ENCODE measurements at regions not wholly inside any gene's neighbourhood (a gene's known extent, or its start where the extent isn't known, plus 50 kb on each side); places are given as distances from the start of the nearest gene placed in this dataset.

DNA sequence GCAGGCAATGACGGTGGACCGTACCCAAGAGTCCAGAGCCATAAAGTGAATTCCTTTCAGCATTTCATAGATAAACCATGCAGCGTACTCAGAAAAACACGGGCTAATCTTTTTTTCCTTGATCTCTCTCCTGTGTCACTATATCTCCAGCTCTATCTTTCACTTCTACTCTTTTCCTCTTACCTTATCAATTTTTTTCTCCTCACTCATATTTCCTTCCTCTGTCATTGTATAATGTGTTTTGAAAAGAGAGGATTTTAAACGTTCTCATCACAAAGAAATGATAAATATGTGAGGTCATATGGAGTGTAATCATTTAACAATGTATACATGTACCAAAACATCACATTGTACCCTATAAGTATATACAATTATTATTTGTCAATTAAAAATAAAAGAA, 176.5 kb downstream of the CPE start:
- Histone ChIP-seq H3K27ac (ENCODE audit: low read depth in 1 of 2, low read length in 2 of 2) (no peak overlapping the region), H3K9ac (ENCODE audit: low read depth in 1 of 2, low read length in 2 of 2) (no peak overlapping the region), H3K9me3 (ENCODE audit: control insufficient read depth in 4 of 4, low read length in 3 of 4) (no peaks in the 10 kb centered on the region), H3K4me1 (ENCODE audit: control insufficient read depth in 4 of 4, insufficient read depth in 4 of 4, low read length in 3 of 4) (no peaks in the 10 kb centered on the region), H3K27me3 (ENCODE audit: control insufficient read depth in 4 of 4, insufficient read depth in 4 of 4, low read length in 3 of 4) (no peaks in the 10 kb centered on the region), H3K4me3 (ENCODE audit: low read depth in 1 of 3, low read length in 3 of 3) (no peak overlapping the region), H3K36me3 (ENCODE audit: control insufficient read depth in 4 of 4, insufficient read depth in 3 of 4, low read depth in 1 of 4, low read length in 3 of 4) (no peaks in the 10 kb centered on the region)
- TF ChIP-seq NR2F2 (IDR thresholded peaks at IDR 0.05) (no peak), HNF4G (IDR thresholded peaks at IDR 0.05) (no peak)
- DNase-seq (ENCODE audit: low spot score): no peak
- 71% methylated on average over 5 of the region's 5 CpGs for WGBS

DNA sequence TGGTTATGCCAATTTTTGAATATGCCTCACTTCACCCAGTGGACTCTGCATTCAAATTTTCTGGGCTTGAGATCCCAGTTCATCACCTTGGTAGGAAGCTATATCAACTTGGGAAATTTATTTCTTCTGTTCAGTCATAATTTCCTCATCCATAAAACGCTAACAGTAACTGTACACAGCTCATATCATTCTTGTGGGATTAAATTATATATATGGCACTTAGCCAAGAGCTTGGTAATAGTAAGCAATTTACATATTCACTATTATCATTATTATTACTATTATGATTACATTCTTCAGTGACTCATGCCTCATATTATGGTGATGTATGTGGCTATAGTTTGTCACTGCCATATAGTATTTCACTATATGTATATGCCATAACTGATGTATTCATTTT, 177.6 kb downstream of the CPE start:
- no peak for DNase-seq (ENCODE audit: low spot score)
- Histone ChIP-seq H3K9me3 (ENCODE audit: control insufficient read depth in 4 of 4, low read length in 3 of 4) (no peaks in the 10 kb centered on the region), H3K9ac (ENCODE audit: low read depth in 1 of 2, low read length in 2 of 2) (no peak overlapping the region), H3K27me3 (ENCODE audit: control insufficient read depth in 4 of 4, insufficient read depth in 4 of 4, low read length in 3 of 4) (no peaks in the 10 kb centered on the region), H3K27ac (ENCODE audit: low read depth in 1 of 2, low read length in 2 of 2) (no peak overlapping the region), H3K36me3 (ENCODE audit: control insufficient read depth in 4 of 4, insufficient read depth in 3 of 4, low read depth in 1 of 4, low read length in 3 of 4) (no peaks in the 10 kb centered on the region), H3K4me3 (ENCODE audit: low read depth in 1 of 3, low read length in 3 of 3) (no peak overlapping the region), H3K4me1 (ENCODE audit: control insufficient read depth in 4 of 4, insufficient read depth in 4 of 4, low read length in 3 of 4) (no peaks in the 10 kb centered on the region)
- 73% methylated on average over 1 of the region's 1 CpG for WGBS
- TF ChIP-seq FOXA2 (IDR thresholded peaks at IDR 0.05) (no peak), GABPA (IDR thresholded peaks at IDR 0.05 in 1 of 2, conservative IDR thresholded peaks at IDR 0.05 in 1 of 2) (no peak), RAD21 (IDR thresholded peaks at IDR 0.05) (no peak), HNF4G (IDR thresholded peaks at IDR 0.05) (no peak), RXRA (IDR thresholded peaks at IDR 0.05) (no peak), YY1 (IDR thresholded peaks at IDR 0.05) (no peak), NR2F2 (IDR thresholded peaks at IDR 0.05) (no peak)
- TF ChIP-seq, protein P1, sequence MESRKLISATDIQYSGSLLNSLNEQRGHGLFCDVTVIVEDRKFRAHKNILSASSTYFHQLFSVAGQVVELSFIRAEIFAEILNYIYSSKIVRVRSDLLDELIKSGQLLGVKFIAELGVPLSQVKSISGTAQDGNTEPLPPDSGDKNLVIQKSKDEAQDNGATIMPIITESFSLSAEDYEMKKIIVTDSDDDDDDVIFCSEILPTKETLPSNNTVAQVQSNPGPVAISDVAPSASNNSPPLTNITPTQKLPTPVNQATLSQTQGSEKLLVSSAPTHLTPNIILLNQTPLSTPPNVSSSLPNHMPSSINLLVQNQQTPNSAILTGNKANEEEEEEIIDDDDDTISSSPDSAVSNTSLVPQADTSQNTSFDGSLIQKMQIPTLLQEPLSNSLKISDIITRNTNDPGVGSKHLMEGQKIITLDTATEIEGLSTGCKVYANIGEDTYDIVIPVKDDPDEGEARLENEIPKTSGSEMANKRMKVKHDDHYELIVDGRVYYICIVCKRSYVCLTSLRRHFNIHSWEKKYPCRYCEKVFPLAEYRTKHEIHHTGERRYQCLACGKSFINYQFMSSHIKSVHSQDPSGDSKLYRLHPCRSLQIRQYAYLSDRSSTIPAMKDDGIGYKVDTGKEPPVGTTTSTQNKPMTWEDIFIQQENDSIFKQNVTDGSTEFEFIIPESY (IDR thresholded peaks at IDR 0.05): no peak

DNA sequence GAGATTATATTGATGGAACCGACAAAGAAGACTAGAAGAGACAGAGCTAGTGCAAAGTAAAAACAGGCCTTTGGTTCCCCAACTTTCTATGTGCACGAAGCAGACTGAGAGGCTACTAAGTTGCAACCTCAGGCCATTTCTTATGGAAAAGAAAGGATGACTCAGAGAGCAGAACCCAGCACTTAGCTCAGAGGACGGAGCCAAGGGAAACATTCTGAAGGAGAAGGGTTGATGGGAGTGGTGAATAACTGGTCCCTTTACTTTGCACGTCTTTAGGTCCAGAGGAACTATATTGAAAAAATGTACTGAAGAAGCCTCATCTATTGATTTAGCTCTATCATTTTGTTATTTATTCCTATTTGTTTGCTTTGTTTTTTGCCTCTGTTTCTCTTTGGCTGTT, 182.1 kb downstream of the CPE start:
- Histone ChIP-seq H3K36me3 (ENCODE audit: control insufficient read depth in 4 of 4, insufficient read depth in 3 of 4, low read depth in 1 of 4, low read length in 3 of 4) (no peaks in the 10 kb centered on the region), H3K9me3 (ENCODE audit: control insufficient read depth in 4 of 4, low read length in 3 of 4) (no peaks in the 10 kb centered on the region), H3K27me3 (ENCODE audit: control insufficient read depth in 4 of 4, insufficient read depth in 4 of 4, low read length in 3 of 4) (no peaks in the 10 kb centered on the region), H3K9ac (ENCODE audit: low read depth in 1 of 2, low read length in 2 of 2) (no peak overlapping the region), H3K4me1 (ENCODE audit: control insufficient read depth in 4 of 4, insufficient read depth in 4 of 4, low read length in 3 of 4) (no peaks in the 10 kb centered on the region), H3K4me3 (ENCODE audit: low read depth in 1 of 3, low read length in 3 of 3) (no peak overlapping the region), H3K27ac (ENCODE audit: low read depth in 1 of 2, low read length in 2 of 2) (no peak overlapping the region)
- no peak for DNase-seq (ENCODE audit: low spot score)
- WGBS: 87% methylated on average over 4 of the region's 4 CpGs
- no peak for TF ChIP-seq RXRA (IDR thresholded peaks at IDR 0.05)
- TF ChIP-seq, protein P2, sequence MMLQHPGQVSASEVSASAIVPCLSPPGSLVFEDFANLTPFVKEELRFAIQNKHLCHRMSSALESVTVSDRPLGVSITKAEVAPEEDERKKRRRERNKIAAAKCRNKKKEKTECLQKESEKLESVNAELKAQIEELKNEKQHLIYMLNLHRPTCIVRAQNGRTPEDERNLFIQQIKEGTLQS (IDR thresholded peaks at IDR 0.05): no peak
- TF ChIP-seq, protein P3, sequence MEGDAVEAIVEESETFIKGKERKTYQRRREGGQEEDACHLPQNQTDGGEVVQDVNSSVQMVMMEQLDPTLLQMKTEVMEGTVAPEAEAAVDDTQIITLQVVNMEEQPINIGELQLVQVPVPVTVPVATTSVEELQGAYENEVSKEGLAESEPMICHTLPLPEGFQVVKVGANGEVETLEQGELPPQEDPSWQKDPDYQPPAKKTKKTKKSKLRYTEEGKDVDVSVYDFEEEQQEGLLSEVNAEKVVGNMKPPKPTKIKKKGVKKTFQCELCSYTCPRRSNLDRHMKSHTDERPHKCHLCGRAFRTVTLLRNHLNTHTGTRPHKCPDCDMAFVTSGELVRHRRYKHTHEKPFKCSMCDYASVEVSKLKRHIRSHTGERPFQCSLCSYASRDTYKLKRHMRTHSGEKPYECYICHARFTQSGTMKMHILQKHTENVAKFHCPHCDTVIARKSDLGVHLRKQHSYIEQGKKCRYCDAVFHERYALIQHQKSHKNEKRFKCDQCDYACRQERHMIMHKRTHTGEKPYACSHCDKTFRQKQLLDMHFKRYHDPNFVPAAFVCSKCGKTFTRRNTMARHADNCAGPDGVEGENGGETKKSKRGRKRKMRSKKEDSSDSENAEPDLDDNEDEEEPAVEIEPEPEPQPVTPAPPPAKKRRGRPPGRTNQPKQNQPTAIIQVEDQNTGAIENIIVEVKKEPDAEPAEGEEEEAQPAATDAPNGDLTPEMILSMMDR (IDR thresholded peaks at IDR 0.05; ENCODE audit: low read depth, low read length, missing input control): no peak
- TF ChIP-seq TAF1 (conservative IDR thresholded peaks at IDR 0.05): no peak
- no peak for TF ChIP-seq SP1 (IDR thresholded peaks at IDR 0.05)
- no peak for TF ChIP-seq JUND (IDR thresholded peaks at IDR 0.05)
- TF ChIP-seq HNF4G (IDR thresholded peaks at IDR 0.05): no peak
- TF ChIP-seq GABPA (IDR thresholded peaks at IDR 0.05 in 1 of 2, conservative IDR thresholded peaks at IDR 0.05 in 1 of 2): no peak
- TF ChIP-seq, protein P4, sequence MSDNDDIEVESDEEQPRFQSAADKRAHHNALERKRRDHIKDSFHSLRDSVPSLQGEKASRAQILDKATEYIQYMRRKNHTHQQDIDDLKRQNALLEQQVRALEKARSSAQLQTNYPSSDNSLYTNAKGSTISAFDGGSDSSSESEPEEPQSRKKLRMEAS (IDR thresholded peaks at IDR 0.05): no peak
- no peak for TF ChIP-seq EGR1 (IDR thresholded peaks at IDR 0.05; ENCODE audit: low read depth in 2 of 2)
- TF ChIP-seq RAD21 (IDR thresholded peaks at IDR 0.05): no peak
- TF ChIP-seq, protein P5, sequence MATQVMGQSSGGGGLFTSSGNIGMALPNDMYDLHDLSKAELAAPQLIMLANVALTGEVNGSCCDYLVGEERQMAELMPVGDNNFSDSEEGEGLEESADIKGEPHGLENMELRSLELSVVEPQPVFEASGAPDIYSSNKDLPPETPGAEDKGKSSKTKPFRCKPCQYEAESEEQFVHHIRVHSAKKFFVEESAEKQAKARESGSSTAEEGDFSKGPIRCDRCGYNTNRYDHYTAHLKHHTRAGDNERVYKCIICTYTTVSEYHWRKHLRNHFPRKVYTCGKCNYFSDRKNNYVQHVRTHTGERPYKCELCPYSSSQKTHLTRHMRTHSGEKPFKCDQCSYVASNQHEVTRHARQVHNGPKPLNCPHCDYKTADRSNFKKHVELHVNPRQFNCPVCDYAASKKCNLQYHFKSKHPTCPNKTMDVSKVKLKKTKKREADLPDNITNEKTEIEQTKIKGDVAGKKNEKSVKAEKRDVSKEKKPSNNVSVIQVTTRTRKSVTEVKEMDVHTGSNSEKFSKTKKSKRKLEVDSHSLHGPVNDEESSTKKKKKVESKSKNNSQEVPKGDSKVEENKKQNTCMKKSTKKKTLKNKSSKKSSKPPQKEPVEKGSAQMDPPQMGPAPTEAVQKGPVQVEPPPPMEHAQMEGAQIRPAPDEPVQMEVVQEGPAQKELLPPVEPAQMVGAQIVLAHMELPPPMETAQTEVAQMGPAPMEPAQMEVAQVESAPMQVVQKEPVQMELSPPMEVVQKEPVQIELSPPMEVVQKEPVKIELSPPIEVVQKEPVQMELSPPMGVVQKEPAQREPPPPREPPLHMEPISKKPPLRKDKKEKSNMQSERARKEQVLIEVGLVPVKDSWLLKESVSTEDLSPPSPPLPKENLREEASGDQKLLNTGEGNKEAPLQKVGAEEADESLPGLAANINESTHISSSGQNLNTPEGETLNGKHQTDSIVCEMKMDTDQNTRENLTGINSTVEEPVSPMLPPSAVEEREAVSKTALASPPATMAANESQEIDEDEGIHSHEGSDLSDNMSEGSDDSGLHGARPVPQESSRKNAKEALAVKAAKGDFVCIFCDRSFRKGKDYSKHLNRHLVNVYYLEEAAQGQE (IDR thresholded peaks at IDR 0.05): no peak
- TF ChIP-seq YY1 (IDR thresholded peaks at IDR 0.05): no peak
- TF ChIP-seq FOXA2 (IDR thresholded peaks at IDR 0.05): no peak
- no peak for TF ChIP-seq NR2F2 (IDR thresholded peaks at IDR 0.05)
- no peak for TF ChIP-seq FOXA1 (IDR thresholded peaks at IDR 0.05)
- TF ChIP-seq, protein P1 (IDR thresholded peaks at IDR 0.05): no peak
- no peak for TF ChIP-seq HNF4A (conservative IDR thresholded peaks at IDR 0.05)
